HuH-7 (cell line): ENCODE measurements at regions not wholly inside any gene's neighbourhood (a gene's known extent, or its start where the extent isn't known, plus 50 kb on each side); places are given as distances from the start of the nearest gene placed in this dataset.
"Not testable (repeated sequence)": the region's sequence is repeated elsewhere in the genome, so short reads cannot be mapped to it uniquely, and the experiment has no call there.

Experiments
- DNase-seq: peaks from one replicate; pipeline ENCODE4 v3.0.0; 2011; ENCODE audit warnings: low spot score

- no peak for DNase-seq
Observed at GRCh38 chr5:87198010-87198409, 69.7 kb upstream of the RASA1 start.

GRCh38 chr5:87199246-87199645, 68.4 kb upstream of the RASA1 start:
- DNase-seq: not testable (repeated sequence)

GRCh38 chr5:87199704-87200103, 68.0 kb upstream of the RASA1 start:
- not testable (repeated sequence) for DNase-seq

DNA sequence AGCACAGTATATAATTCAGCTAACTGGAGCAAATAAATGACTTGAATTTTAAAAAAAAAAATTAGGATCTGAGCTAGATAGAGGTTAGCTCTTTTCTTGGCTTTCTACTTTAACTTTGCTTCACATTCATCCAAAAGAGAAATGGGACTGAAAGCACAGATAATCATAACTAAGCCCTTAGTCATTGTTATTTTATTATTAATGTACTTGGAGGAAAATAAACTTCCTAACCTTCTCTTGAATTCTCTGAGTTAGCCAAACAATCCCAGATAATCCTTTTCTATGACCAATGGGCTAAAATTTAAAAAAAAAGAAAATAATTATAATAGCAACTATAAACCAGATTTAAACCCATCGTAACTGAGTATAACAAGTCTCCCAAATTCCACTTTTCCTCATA, 57.6 kb upstream of the RASA1 start:
- no peak for DNase-seq

GRCh38 chr5:87210743-87211142, 56.9 kb upstream of the RASA1 start:
- no peak for DNase-seq

DNA sequence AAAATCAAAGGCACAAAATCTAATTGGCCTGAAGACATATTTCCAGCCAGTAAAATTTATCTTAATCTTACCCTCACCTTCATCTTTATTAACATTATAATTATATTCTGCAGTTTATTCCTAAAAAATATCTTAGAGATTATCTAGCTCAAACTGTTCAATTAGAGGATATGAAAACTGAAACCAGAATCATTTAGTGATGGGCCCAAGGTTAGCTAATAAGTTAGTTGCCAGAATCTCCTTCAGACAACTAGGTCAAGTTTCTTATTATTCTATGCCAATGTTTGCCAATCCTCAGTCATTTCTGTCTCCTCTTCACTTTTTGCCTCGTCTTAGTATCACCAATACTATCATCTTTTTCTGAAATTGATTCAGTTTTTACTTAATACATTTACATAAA, 56.0 kb upstream of the RASA1 start:
- no peak for DNase-seq

- not testable (repeated sequence) for DNase-seq
Observed at GRCh38 chr5:87212183-87212582, 55.5 kb upstream of the RASA1 start.

GRCh38 chr5:87217480-87217879, 50.2 kb upstream of the RASA1 start:
- DNase-seq: not testable (repeated sequence)
